ENCODE measurements at regions not wholly inside any gene's neighbourhood (a gene's known extent, or its start where the extent isn't known, plus 50 kb on each side); places are given as distances from the start of the nearest gene placed in this dataset.
A peak's percentile ranks its signal among the peaks of the same experiment; 100 is the strongest.

- H3K4me3 ChIP-seq (ENCODE audit: low read depth, low read length), result no peak overlapping the region
- TF ChIP-seq CTCF (conservative IDR thresholded peaks at IDR 0.05; ENCODE audit: low read depth, low read length), result no peak
- no peak for DNase-seq (ENCODE audit: low read depth)
Observed at GRCh38 chr3:103077910-103078309, 643.1 kb downstream of the ZPLD1 start.

GRCh38 chr3:103082501-103082900, 647.7 kb downstream of the ZPLD1 start:
- peak; percentile 1 for DNase-seq (ENCODE audit: low read depth)
- TF ChIP-seq CTCF (conservative IDR thresholded peaks at IDR 0.05; ENCODE audit: low read depth, low read length), result no peak
- H3K4me3 ChIP-seq (ENCODE audit: low read depth, low read length), result no peak overlapping the region

- no peak overlapping the region for H3K4me3 ChIP-seq (ENCODE audit: low read depth, low read length)
- TF ChIP-seq CTCF (conservative IDR thresholded peaks at IDR 0.05; ENCODE audit: low read depth, low read length), result no peak
- DNase-seq (ENCODE audit: low read depth), result no peak
Observed at GRCh38 chr3:103083848-103084631, 649.2 kb downstream of the ZPLD1 start.

- no peak overlapping the region for H3K4me3 ChIP-seq (ENCODE audit: low read depth, low read length)
- TF ChIP-seq CTCF (conservative IDR thresholded peaks at IDR 0.05; ENCODE audit: low read depth, low read length), result no peak
- DNase-seq (ENCODE audit: low read depth), result peak; percentile 5
Observed at GRCh38 chr3:103085465-103085864, 650.6 kb downstream of the ZPLD1 start.

GRCh38 chr3:103089758-103090157, 654.9 kb downstream of the ZPLD1 start:
- no peak overlapping the region for H3K4me3 ChIP-seq (ENCODE audit: low read depth, low read length)
- DNase-seq (ENCODE audit: low read depth), result no peak
- no peak for TF ChIP-seq CTCF (conservative IDR thresholded peaks at IDR 0.05; ENCODE audit: low read depth, low read length)

- H3K4me3 ChIP-seq (ENCODE audit: low read depth, low read length), result no peak overlapping the region
- no peak for DNase-seq (ENCODE audit: low read depth)
- no peak for TF ChIP-seq CTCF (conservative IDR thresholded peaks at IDR 0.05; ENCODE audit: low read depth, low read length)
Observed at GRCh38 chr3:103105206-103105605, 670.4 kb downstream of the ZPLD1 start.

GRCh38 chr3:103112273-103112672, 677.5 kb downstream of the ZPLD1 start:
- no peak overlapping the region for H3K4me3 ChIP-seq (ENCODE audit: low read depth, low read length)
- no peak for DNase-seq (ENCODE audit: low read depth)
- no peak for TF ChIP-seq CTCF (conservative IDR thresholded peaks at IDR 0.05; ENCODE audit: low read depth, low read length)
